PC-9 (cell line): ENCODE measurements at regions not wholly inside any gene's neighbourhood (a gene's known extent, or its start where the extent isn't known, plus 50 kb on each side); places are given as distances from the start of the nearest gene placed in this dataset.

Experiments used
- BruUV-seq: library from RNA; stranded (reverse); fragments of 400-500 nt; replicated peaks from 2 replicates; lab custom pipeline; 2021; lab: Mats Ljungman, UMichigan
- CTCF ChIA-PET: fragments of 300-600 bp; sonication (Branson Sonifier 250); formaldehyde crosslinking; loops from one replicate; lab custom pipeline; 2022; ENCODE audit warnings: antibody characterized with exemption; lab: Charles Lee
- POLR2A ChIA-PET: fragments of 300-600 bp; sonication (Branson Sonifier 250); formaldehyde crosslinking; loops from one replicate; lab custom pipeline; 2022; ENCODE audit warnings: antibody characterized with exemption; ENCODE audit not compliant: unreplicated experiment; lab: Charles Lee
- DNase-seq, 2 experiments: peaks; one replicate each; pipeline versions ENCODE4 v3.0.0 to v3.0.0-alpha.2; 2015 to 2022; ENCODE audit warnings: mixed read lengths in 1 of 2
- H2AFZ ChIP-seq: fragments of 200-600 bp; sonication (generic); 2 replicates; pipeline ENCODE4 v1.8.1; 2017; ENCODE audit warnings: antibody characterized with exemption
- H3F3A ChIP-seq: fragments of 200-600 bp; sonication (generic); 2 replicates; pipeline ENCODE4 v1.8.1; 2017; ENCODE audit warnings: antibody characterized with exemption, mild to moderate bottlenecking, low read depth; ENCODE audit not compliant: insufficient read depth
- H3K27ac ChIP-seq: fragments of 200-600 bp; sonication (generic); 2 replicates; pipeline ENCODE4 v1.6.1; 2016; ENCODE audit warnings: mixed run types
- H3K27me3 ChIP-seq: fragments of 200-600 bp; sonication (generic); 2 replicates; pipeline ENCODE4 v1.6.1; 2016; ENCODE audit warnings: low read depth, mixed run types; ENCODE audit not compliant: insufficient read depth
- H3K36me3 ChIP-seq: fragments of 200-600 bp; sonication (generic); 2 replicates; pipeline ENCODE4 v1.6.1; 2016; ENCODE audit warnings: low read depth, mixed run types
- H3K4me1 ChIP-seq: fragments of 200-600 bp; sonication (generic); replicated peaks from 2 replicates; pipeline ENCODE4 v1.6.1; 2016; ENCODE audit warnings: mixed run types; ENCODE audit not compliant: insufficient read depth
- H3K4me2 ChIP-seq: fragments of 200-600 bp; sonication (generic); 2 replicates; pipeline ENCODE4 v1.6.1; 2017; ENCODE audit warnings: mixed run types
- H3K4me3 ChIP-seq: fragments of 200-600 bp; sonication (generic); 2 replicates; pipeline ENCODE4 v1.6.1; 2016; ENCODE audit warnings: mixed run types
- H3K79me2 ChIP-seq: fragments of 200-600 bp; sonication (generic); 2 replicates; pipeline ENCODE4 v1.6.1; 2017; ENCODE audit warnings: low read depth, mixed run types
- H3K9me2 ChIP-seq: fragments of 200-600 bp; sonication (generic); 2 replicates; pipeline ENCODE4 v1.8.1; 2017; ENCODE audit warnings: mild to moderate bottlenecking; ENCODE audit not compliant: insufficient read depth
- H3K9me3 ChIP-seq: fragments of 200-600 bp; sonication (generic); 2 replicates; pipeline ENCODE4 v1.8.1; 2016; ENCODE audit warnings: low read depth; ENCODE audit not compliant: insufficient read depth
- H4K20me1 ChIP-seq: fragments of 200-600 bp; sonication (generic); 2 replicates; pipeline ENCODE4 v1.8.1; 2017; ENCODE audit not compliant: insufficient read depth
- EZH2 ChIP-seq: fragments of 200-600 bp; sonication (generic); IDR thresholded peaks from 2 replicates; pipeline ENCODE4 v1.8.0; 2017; ENCODE audit warnings: antibody characterized with exemption, low read depth
- intact Hi-C: fragments of 100-400 bp; cut with micrococcal nuclease; formaldehyde crosslinking; loops from one replicate; pipeline ENCODE4 v1.10.0; 2022; ENCODE audit not compliant: unreplicated experiment
- TF ChIP-seq, protein P1 (sequence below): fragments of 200-600 bp; sonication (generic); conservative IDR thresholded peaks from 2 replicates; pipeline ENCODE4 v1.6.1; 2017; ENCODE audit warnings: mixed run types, antibody characterized with exemption, mild to moderate bottlenecking, moderate library complexity

- CTCF ChIA-PET, result no interaction called here
- TF ChIP-seq EZH2, result no peak
- TF ChIP-seq, protein P1, sequence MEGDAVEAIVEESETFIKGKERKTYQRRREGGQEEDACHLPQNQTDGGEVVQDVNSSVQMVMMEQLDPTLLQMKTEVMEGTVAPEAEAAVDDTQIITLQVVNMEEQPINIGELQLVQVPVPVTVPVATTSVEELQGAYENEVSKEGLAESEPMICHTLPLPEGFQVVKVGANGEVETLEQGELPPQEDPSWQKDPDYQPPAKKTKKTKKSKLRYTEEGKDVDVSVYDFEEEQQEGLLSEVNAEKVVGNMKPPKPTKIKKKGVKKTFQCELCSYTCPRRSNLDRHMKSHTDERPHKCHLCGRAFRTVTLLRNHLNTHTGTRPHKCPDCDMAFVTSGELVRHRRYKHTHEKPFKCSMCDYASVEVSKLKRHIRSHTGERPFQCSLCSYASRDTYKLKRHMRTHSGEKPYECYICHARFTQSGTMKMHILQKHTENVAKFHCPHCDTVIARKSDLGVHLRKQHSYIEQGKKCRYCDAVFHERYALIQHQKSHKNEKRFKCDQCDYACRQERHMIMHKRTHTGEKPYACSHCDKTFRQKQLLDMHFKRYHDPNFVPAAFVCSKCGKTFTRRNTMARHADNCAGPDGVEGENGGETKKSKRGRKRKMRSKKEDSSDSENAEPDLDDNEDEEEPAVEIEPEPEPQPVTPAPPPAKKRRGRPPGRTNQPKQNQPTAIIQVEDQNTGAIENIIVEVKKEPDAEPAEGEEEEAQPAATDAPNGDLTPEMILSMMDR, result no peak
- intact Hi-C loops, result no loop called here
- no peak for DNase-seq
- no peaks in the 10 kb centered on the region for H3K36me3 ChIP-seq
- H3K27ac ChIP-seq, result no peak overlapping the region
- peak overlapping the region; percentile 48; the same call in 1 of the 2 replicates for H2AFZ ChIP-seq
- POLR2A ChIA-PET, result no interaction called here
- no peaks in the 10 kb centered on the region for H4K20me1 ChIP-seq
- no peak overlapping the region for H3K4me3 ChIP-seq
- no peaks in the 10 kb centered on the region for H3K4me1 ChIP-seq
- H3K4me2 ChIP-seq, result no peak overlapping the region
- no peaks in the 10 kb centered on the region for H3K27me3 ChIP-seq
- H3F3A ChIP-seq, result no peaks in the 10 kb centered on the region
- no peaks in the 10 kb centered on the region for H3K79me2 ChIP-seq
- BruUV-seq, result no TSS peak
- no peaks in the 10 kb centered on the region; the same call in 1 of the 2 replicates for H3K9me3 ChIP-seq
- no peaks in the 10 kb centered on the region for H3K9me2 ChIP-seq
Observed at GRCh38 chr11:26087120-26087935, 244.6 kb upstream of the ANO3 start.

GRCh38 chr11:26088391-26088790, 243.5 kb upstream of the ANO3 start:
- H3K79me2 ChIP-seq, result no peaks in the 10 kb centered on the region
- DNase-seq, result no peak
- no peaks in the 10 kb centered on the region for H3K36me3 ChIP-seq
- BruUV-seq, result no TSS peak
- H3K9me3 ChIP-seq, result no peaks in the 10 kb centered on the region; the same call in 1 of the 2 replicates
- no peaks in the 10 kb centered on the region for H3K9me2 ChIP-seq
- no peaks in the 10 kb centered on the region for H3K27me3 ChIP-seq
- intact Hi-C loops, result no loop called here
- no peaks in the 10 kb centered on the region for H3K4me1 ChIP-seq
- no peak overlapping the region for H3K4me3 ChIP-seq
- no peaks in the 10 kb centered on the region for H4K20me1 ChIP-seq
- no peak overlapping the region for H3K4me2 ChIP-seq
- H3K27ac ChIP-seq, result no peak overlapping the region
- H2AFZ ChIP-seq, result 0 out of 2 replicates have a peak overlapping the region, but pooled peaks have one; percentile 43
- POLR2A ChIA-PET, result no interaction called here
- TF ChIP-seq EZH2, result no peak
- TF ChIP-seq, protein P1, result no peak
- CTCF ChIA-PET, result no interaction called here
- H3F3A ChIP-seq, result no peaks in the 10 kb centered on the region

- no peaks in the 10 kb centered on the region for H3K27me3 ChIP-seq
- POLR2A ChIA-PET, result no interaction called here
- no peaks in the 10 kb centered on the region for H3K9me2 ChIP-seq
- no peak overlapping the region for H2AFZ ChIP-seq
- H3K4me2 ChIP-seq, result no peak overlapping the region
- DNase-seq, result no peak
- no peaks in the 10 kb centered on the region; the same call in 1 of the 2 replicates for H3K9me3 ChIP-seq
- H4K20me1 ChIP-seq, result no peaks in the 10 kb centered on the region
- no peaks in the 10 kb centered on the region for H3F3A ChIP-seq
- no peaks in the 10 kb centered on the region for H3K36me3 ChIP-seq
- H3K79me2 ChIP-seq, result no peaks in the 10 kb centered on the region
- BruUV-seq, result no TSS peak
- H3K4me3 ChIP-seq, result no peak overlapping the region
- no peak for TF ChIP-seq EZH2
- TF ChIP-seq, protein P1, result no peak
- H3K27ac ChIP-seq, result no peak overlapping the region
- H3K4me1 ChIP-seq, result no peaks in the 10 kb centered on the region
- CTCF ChIA-PET, result no interaction called here
- intact Hi-C loops, result no loop called here
Observed at GRCh38 chr11:26090651-26091050, 241.3 kb upstream of the ANO3 start.
